Spleen (tissue), 11 donors: ENCODE measurements at regions not wholly inside any gene's neighbourhood (a gene's known extent, or its start where the extent isn't known, plus 50 kb on each side); places are given as distances from the start of the nearest gene placed in this dataset.

ENCODE experiments used
- DNase-seq: peaks from one replicate; pipeline ENCODE4 v3.0.0-alpha.2; 2020
- H3K27ac ChIP-seq, 8 donors: fragments of 200-600 bp; sonication (generic) in 7 of 8; 1 replicate in 4 of 8; 2 replicates in 4 of 8; pipeline versions ENCODE4 v1.5.0 to v1.8.0; 2016 to 2021; ENCODE audit warnings: inconsistent platforms in 4 of 8, mild to moderate bottlenecking in 4 of 8, moderate library complexity in 1 of 8
- H3K27me3 ChIP-seq, 7 donors: fragments of 200-600 bp; sonication (generic) in 6 of 7; replicated peaks in 1 of 7; 1 replicate in 4 of 7; 2 replicates in 3 of 7; pipeline versions ENCODE4 v1.5.0 to v1.8.0; 2016 to 2021; ENCODE audit warnings: inconsistent platforms in 3 of 7, mild to moderate bottlenecking in 1 of 7
- H3K36me3 ChIP-seq, 6 donors: fragments of 200-600 bp; sonication (generic) in 5 of 6; 1 replicate in 4 of 6; 2 replicates in 2 of 6; pipeline versions ENCODE4 v1.5.0 to v1.8.0; 2016 to 2021; ENCODE audit warnings: inconsistent platforms in 2 of 6
- H3K4me1 ChIP-seq, 6 donors: fragments of 200-600 bp; sonication (generic) in 5 of 6; 1 replicate in 3 of 6; 2 replicates in 3 of 6; pipeline versions ENCODE4 v1.5.0 to v1.8.0; 2016 to 2021; ENCODE audit warnings: inconsistent platforms in 3 of 6
- H3K4me3 ChIP-seq, 8 donors: fragments of 200-600 bp; sonication (generic) in 7 of 8; 1 replicate in 4 of 8; 2 replicates in 4 of 8; pipeline versions ENCODE4 v1.5.0 to v1.8.0; 2016 to 2021; ENCODE audit warnings: inconsistent platforms in 4 of 8, mild to moderate bottlenecking in 4 of 8, moderate library complexity in 2 of 8
- H3K9me3 ChIP-seq, 8 donors: fragments of 200-600 bp; sonication (generic) in 7 of 8; 1 replicate in 4 of 8; 2 replicates in 4 of 8; pipeline versions ENCODE4 v1.5.0 to v1.8.0; 2016 to 2021; ENCODE audit warnings: inconsistent platforms in 4 of 8
- CTCF ChIP-seq, 11 experiments: fragments of 200-600 bp in 7 of 11; fragments of 450-650 bp in 4 of 11; sonication (generic) in 4 of 11; IDR thresholded peaks in 8 of 11; conservative IDR thresholded peaks in 3 of 11; 1 replicate in 7 of 11; 2 replicates in 4 of 11; pipeline versions ENCODE4 v1.4.0 to v1.8.0; 2016 to 2021; ENCODE audit warnings: antibody characterized with exemption in 11 of 11, inconsistent platforms in 4 of 11, mild to moderate bottlenecking in 1 of 11
- POLR2A ChIP-seq, 3 donors: fragments of 450-650 bp; IDR thresholded peaks; one replicate each; pipeline ENCODE4 v1.5.1; 2017; ENCODE audit warnings: antibody characterized with exemption in 3 of 3, mild to moderate bottlenecking in 1 of 3
- POLR2AphosphoS5 ChIP-seq, 3 donors: sonication (generic); formaldehyde crosslinking; IDR thresholded peaks; one replicate each; pipeline ENCODE4 v1.5.1; 2017; ENCODE audit warnings: antibody characterized with exemption in 3 of 3
- WGBS, 5 donors: extraction: QIAGEN DNeasy Blood & Tissue Kit in 3 of 5; methylation state at CpG; one replicate each; pipeline versions ENCODE4 v1.1.5 to v1.1.7; 2013 to 2018; 5-methylcytosine and 5-hydroxymethylcytosine counted together
- intact Hi-C: fragments of 100-400 bp; cut with DNase I; formaldehyde crosslinking; loops from one replicate; pipeline ENCODE4 v1.15.0; 2023; ENCODE audit warnings: low total_unique reads
- donor health status: healthy with polysubstance abuse.
- donor health status: DM: no; HTN: no; CAD: no; lungs with moderate emphysema.
- donor health status: DM: no; HTN: no; CAD: no.
- donor health status: Bipolar disorder and iron deficiency.
- donor health status: healthy.
- donor health status: DM: no; HTN: no; CAD: no.
- donor health status: DM: yes; HTN: yes; CAD: no.

GRCh38 chr9:89684218-89684617, 79.4 kb downstream of the GADD45G start:
- H3K36me3 ChIP-seq: no peaks in the 10 kb centered on the region
- intact Hi-C loops: no loop called here
- no peak for TF ChIP-seq CTCF (IDR thresholded peaks at IDR 0.05 in 8 of 11, conservative IDR thresholded peaks at IDR 0.05 in 3 of 11)
- TF ChIP-seq POLR2A (IDR thresholded peaks at IDR 0.05): no peak
- no peak for TF ChIP-seq POLR2AphosphoS5 (IDR thresholded peaks at IDR 0.05)
- no peaks in the 10 kb centered on the region for H3K9me3 ChIP-seq
- no peak overlapping the region for H3K27ac ChIP-seq
- 83 to 96% (median 89%) methylated on average over 4 of the region's 4 CpGs for WGBS, 5 donors
- H3K4me3 ChIP-seq: no peak overlapping the region
- DNase-seq: no peak
- no peaks in the 10 kb centered on the region for H3K4me1 ChIP-seq
- no peaks in the 10 kb centered on the region for H3K27me3 ChIP-seq

DNA sequence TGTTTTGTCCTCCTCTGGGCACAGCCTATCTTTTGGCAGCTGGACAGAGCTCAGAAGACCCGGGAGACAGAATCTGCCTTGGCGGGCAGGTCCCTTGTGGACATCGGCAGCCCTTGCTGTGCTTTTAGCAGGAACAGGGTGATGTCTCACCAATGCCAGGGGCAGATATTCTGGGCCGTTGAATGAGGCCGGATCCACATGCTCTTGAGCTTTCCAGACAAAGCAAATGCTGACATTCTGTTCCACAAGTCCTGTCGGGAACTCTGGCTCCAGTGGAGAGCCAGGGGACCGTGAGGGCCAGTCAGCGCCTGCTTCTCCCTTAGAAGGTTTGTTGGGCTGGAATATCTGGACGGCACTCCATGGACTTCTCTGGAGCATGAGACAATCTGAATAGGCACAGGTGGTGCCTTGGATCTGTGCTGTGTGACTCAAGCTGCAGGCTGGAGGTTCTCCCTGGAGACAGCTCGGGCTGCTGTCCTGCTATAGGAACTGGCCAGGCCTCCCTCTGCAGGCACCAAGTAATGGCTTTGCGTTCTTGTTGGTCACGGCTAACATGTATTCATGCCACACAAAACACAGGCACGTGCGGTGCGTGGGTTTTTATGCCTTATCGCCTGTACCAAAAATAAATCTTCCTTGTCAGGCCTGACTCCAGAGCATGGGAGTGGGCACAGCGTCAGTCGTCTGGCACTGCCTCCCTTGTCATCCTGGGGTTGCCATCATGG, 80.3 kb downstream of the GADD45G start:
- H3K27ac ChIP-seq: no peak overlapping the region
- H3K9me3 ChIP-seq: no peaks in the 10 kb centered on the region
- H3K36me3 ChIP-seq: no peaks in the 10 kb centered on the region
- no peak for TF ChIP-seq POLR2A (IDR thresholded peaks at IDR 0.05)
- TF ChIP-seq POLR2AphosphoS5 (IDR thresholded peaks at IDR 0.05): no peak
- no peak for TF ChIP-seq CTCF (IDR thresholded peaks at IDR 0.05 in 8 of 11, conservative IDR thresholded peaks at IDR 0.05 in 3 of 11)
- intact Hi-C loops: no loop called here
- WGBS, 5 donors: 90 to 94% (median 91%) methylated on average over 13 to 18 of the region's 18 CpGs
- DNase-seq: no peak
- H3K4me3 ChIP-seq: no peak overlapping the region
- no peaks in the 10 kb centered on the region for H3K4me1 ChIP-seq
- no peaks in the 10 kb centered on the region for H3K27me3 ChIP-seq

- Histone ChIP-seq H3K27ac (no peak overlapping the region), H3K27me3 (no peaks in the 10 kb centered on the region), H3K4me3 (no peak overlapping the region), H3K4me1 (peaks cover 0 to 3% (median 0%) of the 10 kb centered on the region in 6 donors), H3K36me3 (no peaks in the 10 kb centered on the region), H3K9me3 (no peaks in the 10 kb centered on the region)
- WGBS, 5 donors: 87 to 99% (median 94%) methylated on average over 9 of the region's 9 CpGs
- TF ChIP-seq POLR2AphosphoS5 (IDR thresholded peaks at IDR 0.05) (no peak), POLR2A (IDR thresholded peaks at IDR 0.05) (no peak), CTCF (IDR thresholded peaks at IDR 0.05 in 8 of 11, conservative IDR thresholded peaks at IDR 0.05 in 3 of 11) (no peak)
- intact Hi-C loops: no loop called here
- no peak for DNase-seq
Observed at GRCh38 chr9:89685698-89686097, 80.9 kb downstream of the GADD45G start.

- no peak for DNase-seq
- Histone ChIP-seq H3K4me1 (peaks cover 0 to 3% (median 0%) of the 10 kb centered on the region in 6 donors), H3K27ac (no peak overlapping the region), H3K9me3 (no peaks in the 10 kb centered on the region), H3K36me3 (no peaks in the 10 kb centered on the region), H3K27me3 (no peaks in the 10 kb centered on the region), H3K4me3 (no peak overlapping the region)
- 53 to 73% (median 67%) methylated on average over 5 of the region's 5 CpGs for WGBS, 5 donors
- intact Hi-C loops: no loop called here
- TF ChIP-seq POLR2AphosphoS5 (IDR thresholded peaks at IDR 0.05) (no peak), CTCF (IDR thresholded peaks at IDR 0.05 in 8 of 11, conservative IDR thresholded peaks at IDR 0.05 in 3 of 11) (no peak), POLR2A (IDR thresholded peaks at IDR 0.05) (no peak)
Observed at GRCh38 chr9:89686126-89686525, 81.3 kb downstream of the GADD45G start.
